ENCODE measurements at regions not wholly inside any gene's neighbourhood (a gene's known extent, or its start where the extent isn't known, plus 50 kb on each side); places are given as distances from the start of the nearest gene placed in this dataset.

GRCh38 chr11:95378789-95379188 is 147.8 kb upstream of the SESN3 start:
- Histone ChIP-seq H3K4me2 (ENCODE audit: insufficient read depth, low read length) (no peak overlapping the region), H3K27ac (ENCODE audit: insufficient read depth, low read depth, low read length) (no peak overlapping the region), H4K20me1 (replicated peaks; ENCODE audit: control insufficient read depth, extremely low read depth, insufficient read depth, low read length) (no peaks in the 10 kb centered on the region), H2AFZ (ENCODE audit: low read depth, low read length) (no peak overlapping the region), H3K27me3 (ENCODE audit: control insufficient read depth in 2 of 2, insufficient read depth in 2 of 2, low read length in 2 of 2) (no peaks in the 10 kb centered on the region), H3K4me3 (replicated peaks in 1 of 3; ENCODE audit: insufficient read depth in 1 of 3, low read depth in 1 of 3, low read length in 3 of 3) (no peak overlapping the region), H3K4me1 (ENCODE audit: control insufficient read depth, extremely low read depth, insufficient read depth, low read length) (no peaks in the 10 kb centered on the region), H3K9ac (replicated peaks; ENCODE audit: extremely low read depth, insufficient read depth, low read length) (no peak overlapping the region), H3K79me2 (ENCODE audit: control insufficient read depth, insufficient read depth, low read length) (no peaks in the 10 kb centered on the region), H3K36me3 (ENCODE audit: control insufficient read depth in 2 of 2, extremely low read depth in 1 of 2, insufficient read depth in 2 of 2, low read length in 2 of 2) (no peaks in the 10 kb centered on the region), H3K9me1 (replicated peaks; ENCODE audit: control insufficient read depth, extremely low read depth, insufficient read depth, low read length) (no peaks in the 10 kb centered on the region), H3K9me3 (replicated peaks; ENCODE audit: control insufficient read depth, insufficient read depth, low read length) (no peaks in the 10 kb centered on the region)
- BruUV-seq (replicated peaks), result no TSS peak
- TF ChIP-seq MYC (IDR thresholded peaks at IDR 0.05; ENCODE audit: low read depth, low read length) (no peak), POLR2AphosphoS5 (IDR thresholded peaks at IDR 0.05; ENCODE audit: insufficient read depth, low read depth, low read length) (no peak), POLR2A (IDR thresholded peaks at IDR 0.05; ENCODE audit: low read depth, low read length) (no peak), JUN (IDR thresholded peaks at IDR 0.05; ENCODE audit: borderline replicate concordance, insufficient read depth, insufficient read length, low read depth) (no peak), EZH2 (IDR thresholded peaks at IDR 0.05; ENCODE audit: borderline replicate concordance, low read depth, low read length, severe bottlenecking) (no peak), FOS (IDR thresholded peaks at IDR 0.05; ENCODE audit: borderline replicate concordance, insufficient read depth, low read length) (no peak), CTCF (IDR thresholded peaks at IDR 0.05; ENCODE audit: extremely low read depth in 1 of 2, insufficient read depth in 1 of 2, low read depth in 1 of 2, low read length in 2 of 2) (no peak), GATA2 (IDR thresholded peaks at IDR 0.05; ENCODE audit: insufficient read depth, insufficient read length, low read depth, low read length) (no peak), MAX (IDR thresholded peaks at IDR 0.05; ENCODE audit: insufficient read depth, insufficient read length) (no peak)
- FAIRE-seq, result no peak
- POLR2A ChIA-PET, result no interaction called here
- dilution Hi-C loops (cut with MboI; ENCODE audit: extremely low pct_ligation_motif_present, low sequenced_read_pairs), result no loop called here
- DNase-seq (ENCODE audit: low read depth, low spot score), result no peak
- CTCF ChIA-PET, result no interaction called here
- intact Hi-C loops (cut with micrococcal nuclease), result no loop called here

Measured in endothelial cell of umbilical vein (primary cell).